SK-N-MC (cell line): ENCODE measurements at regions not wholly inside any gene's neighbourhood (a gene's known extent, or its start where the extent isn't known, plus 50 kb on each side); places are given as distances from the start of the nearest gene placed in this dataset.

ENCODE experiments used
- EZH2 ChIP-seq: fragments of 200-600 bp; sonication (generic); IDR thresholded peaks from one replicate; pipeline ENCODE4 v1.6.1; 2017; ENCODE audit warnings: antibody characterized with exemption
- POLR2AphosphoS5 ChIP-seq: IDR thresholded peaks from 2 replicates; pipeline ENCODE4 v1.6.1; 2012; ENCODE audit warnings: mild to moderate bottlenecking, low read depth, low read length, borderline replicate concordance

DNA sequence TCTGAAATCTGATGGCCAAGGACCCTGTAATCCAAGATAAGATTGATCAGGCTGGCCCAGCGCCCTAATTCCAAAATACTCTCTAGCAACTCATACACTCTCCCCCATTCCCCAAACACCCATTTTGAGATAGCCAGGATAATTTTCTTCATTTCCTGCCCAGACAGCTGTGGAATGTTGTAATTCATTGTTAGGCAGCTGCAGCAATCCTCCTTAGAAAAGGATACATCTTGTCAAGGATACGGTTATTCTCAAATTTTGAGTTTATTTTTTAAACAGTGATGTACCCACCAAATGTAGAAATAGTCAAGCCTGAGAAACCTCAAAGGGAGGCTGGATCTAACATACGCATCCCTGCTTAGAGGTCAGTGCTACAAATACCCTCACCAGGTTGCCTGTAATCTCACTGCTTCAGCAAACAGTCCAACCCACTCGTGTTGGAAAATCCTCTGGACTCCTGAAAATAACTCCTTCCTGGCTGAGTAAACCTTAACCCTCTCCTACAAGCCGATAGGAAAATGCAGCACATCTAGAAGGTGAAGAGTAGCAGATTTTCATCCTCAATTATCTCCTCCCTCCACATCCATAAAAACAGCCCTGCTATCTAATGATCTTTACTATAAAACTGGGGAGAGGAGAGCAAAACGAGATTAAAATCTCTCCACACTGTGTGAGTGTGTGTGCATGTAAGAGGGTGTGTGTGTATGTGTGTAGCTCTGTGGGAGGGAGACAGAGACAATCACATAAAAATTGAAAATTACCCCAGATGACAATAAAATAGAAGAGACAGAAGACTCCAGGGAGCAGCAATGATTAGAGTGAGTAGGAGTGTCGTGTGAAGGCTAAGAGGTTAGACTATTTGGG lies 683.1 kb downstream of the DIAPH3 start:
- TF ChIP-seq POLR2AphosphoS5 = no peak; the same call in 1 of the 2 replicates
- no peak for TF ChIP-seq EZH2
